ENCODE measurements at regions not wholly inside any gene's neighbourhood (a gene's known extent, or its start where the extent isn't known, plus 50 kb on each side); places are given as distances from the start of the nearest gene placed in this dataset.
A peak's percentile ranks its signal among the peaks of the same experiment; 100 is the strongest.
"Not testable (repeated sequence)": the region's sequence is repeated elsewhere in the genome, so short reads cannot be mapped to it uniquely, and the experiment has no call there.

DNA sequence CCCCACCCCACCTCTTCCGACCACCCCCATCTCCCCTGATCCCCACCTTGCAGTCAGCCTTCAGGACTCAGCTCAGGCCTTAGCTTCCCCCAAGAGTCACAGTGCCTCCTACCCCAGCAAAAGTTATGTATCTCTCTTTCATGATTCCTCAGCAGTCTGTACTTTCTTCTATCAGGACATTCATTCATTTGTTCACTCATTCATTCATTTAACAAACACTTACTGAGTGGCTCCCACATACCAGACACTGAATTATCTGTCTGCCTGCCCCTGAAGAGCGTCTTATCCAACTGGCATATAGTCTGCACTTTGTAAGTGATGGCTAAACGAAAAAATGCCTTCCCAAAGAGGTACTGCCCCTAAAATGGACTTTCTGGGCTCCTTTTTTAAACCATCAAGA lies 114.4 kb upstream of the SLC35F3 start:
- no peak for DNase-seq (ENCODE audit: low spot score)

GRCh38 chr1:233790662-233791371 lies 113.7 kb upstream of the SLC35F3 start:
- DNase-seq (ENCODE audit: low spot score), result peak; percentile 73

DNA sequence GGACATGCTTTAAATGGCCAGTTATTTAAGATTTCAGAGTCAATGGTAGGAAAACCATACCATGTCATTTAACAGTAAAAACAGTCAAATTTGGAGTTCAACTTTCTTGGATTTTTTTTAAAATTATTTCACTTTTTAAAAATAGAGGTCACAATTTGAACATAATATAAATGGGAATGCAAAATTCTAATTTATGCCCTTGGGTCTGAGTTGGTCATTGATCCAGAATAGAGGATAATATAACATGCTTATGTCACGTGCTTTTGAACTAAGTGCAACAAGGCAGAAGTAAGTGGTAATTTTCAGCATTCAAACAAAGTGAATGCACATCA lies 113.1 kb upstream of the SLC35F3 start:
- DNase-seq (ENCODE audit: low spot score), result no peak

DNA sequence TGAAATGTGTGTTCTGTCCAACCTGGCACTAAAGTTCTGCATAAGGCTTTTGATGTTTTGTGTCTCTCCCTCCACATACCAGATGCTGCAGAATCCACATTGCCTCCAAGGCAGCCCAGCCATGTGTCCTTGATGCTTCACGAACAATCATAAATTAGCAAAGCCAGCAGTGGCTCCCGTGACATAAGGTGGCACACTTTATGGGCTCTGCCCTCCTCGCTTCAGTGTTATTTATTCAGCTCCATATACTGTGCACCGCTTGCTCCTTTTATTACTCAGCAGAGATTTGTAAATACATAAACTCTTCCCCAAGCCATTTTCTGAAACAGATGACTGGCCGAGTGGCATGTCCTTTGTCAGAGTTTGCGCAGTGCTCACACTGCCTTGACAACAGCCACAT lies 112.8 kb upstream of the SLC35F3 start:
- peak; percentile 53 for DNase-seq (ENCODE audit: low spot score)

- no peak for DNase-seq (ENCODE audit: low spot score)
Observed at GRCh38 chr1:233794863-233795262, 109.6 kb upstream of the SLC35F3 start.

GRCh38 chr1:233796146-233796783 lies 108.2 kb upstream of the SLC35F3 start:
- DNase-seq (ENCODE audit: low spot score), result peak; percentile 76

DNA sequence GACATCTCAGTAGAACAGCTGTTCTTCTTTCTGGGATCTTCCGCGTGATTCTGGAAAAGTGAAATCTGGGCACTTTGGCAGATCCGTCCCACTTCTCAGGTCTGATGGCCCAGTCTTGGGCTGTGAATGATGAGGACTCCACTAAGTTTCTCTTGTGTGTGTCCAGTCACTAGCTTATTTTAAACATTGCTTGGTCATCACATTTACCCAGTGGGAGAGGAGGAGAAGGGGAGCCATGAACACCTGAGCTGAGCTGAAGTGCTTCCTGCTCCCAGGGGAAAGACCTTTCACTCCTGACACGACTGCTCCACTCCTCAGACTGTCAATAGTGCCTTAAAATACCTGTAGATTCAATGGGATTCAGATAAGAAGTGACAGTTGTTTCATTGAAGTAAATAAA lies 101.9 kb upstream of the SLC35F3 start:
- DNase-seq (ENCODE audit: low spot score), result no peak

GRCh38 chr1:233805786-233806185 lies 98.7 kb upstream of the SLC35F3 start:
- DNase-seq (ENCODE audit: low spot score), result no peak

- DNase-seq (ENCODE audit: low spot score), result no peak
Observed at GRCh38 chr1:233815357-233815756, 89.1 kb upstream of the SLC35F3 start.

- peak; percentile 29 for DNase-seq (ENCODE audit: low spot score)
Observed at GRCh38 chr1:233815865-233816264, 88.6 kb upstream of the SLC35F3 start.

GRCh38 chr1:233816348-233816747 lies 88.1 kb upstream of the SLC35F3 start:
- no peak for DNase-seq (ENCODE audit: low spot score)

GRCh38 chr1:233819042-233819441 lies 85.4 kb upstream of the SLC35F3 start:
- DNase-seq (ENCODE audit: low spot score), result no peak

GRCh38 chr1:233824179-233824578 lies 80.3 kb upstream of the SLC35F3 start:
- not testable (repeated sequence) for DNase-seq (ENCODE audit: low spot score)

GRCh38 chr1:233827937-233828336 lies 76.5 kb upstream of the SLC35F3 start:
- DNase-seq (ENCODE audit: low spot score), result not testable (repeated sequence)

GRCh38 chr1:233828480-233828879 lies 76.0 kb upstream of the SLC35F3 start:
- no peak for DNase-seq (ENCODE audit: low spot score)

DNA sequence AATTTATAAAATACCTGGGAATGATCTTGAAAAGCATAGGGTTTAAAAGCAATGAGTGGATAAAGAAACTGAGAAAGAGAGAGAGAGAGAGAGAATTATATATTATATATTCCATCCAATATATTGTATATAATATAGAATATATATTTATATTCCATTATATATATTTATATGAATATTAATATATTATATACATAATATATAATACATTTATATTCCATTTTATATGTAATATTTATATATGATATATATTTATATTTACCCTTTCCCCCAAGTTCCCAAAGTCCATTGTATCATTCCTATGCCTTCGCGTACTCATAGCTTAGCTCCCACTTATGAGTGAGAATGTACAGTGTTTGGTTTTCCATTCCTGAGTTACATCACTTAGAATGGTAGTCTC lies 69.9 kb upstream of the SLC35F3 start:
- DNase-seq (ENCODE audit: low spot score), result no peak

DNA sequence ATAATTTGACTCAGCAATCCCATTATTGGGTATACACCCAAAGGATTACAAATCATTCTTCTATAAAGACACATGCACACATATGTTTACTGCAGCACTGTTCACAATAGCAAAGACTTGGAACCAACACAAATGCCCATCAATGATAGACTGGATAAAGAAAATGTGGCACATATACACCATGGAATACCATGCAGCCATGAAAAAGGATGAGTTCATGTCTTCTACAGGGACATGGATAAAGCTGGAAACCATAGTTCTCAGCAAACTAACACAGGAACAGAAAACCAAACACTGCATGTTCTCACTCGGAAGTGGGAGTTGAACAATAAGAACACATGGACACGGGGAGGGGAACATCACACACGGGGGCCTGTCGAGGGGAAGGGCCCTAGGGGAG lies 66.3 kb upstream of the SLC35F3 start:
- not testable (repeated sequence) for DNase-seq (ENCODE audit: low spot score)

GRCh38 chr1:233843525-233844204 lies 60.8 kb upstream of the SLC35F3 start:
- peak; percentile 89 for DNase-seq (ENCODE audit: low spot score)

DNA sequence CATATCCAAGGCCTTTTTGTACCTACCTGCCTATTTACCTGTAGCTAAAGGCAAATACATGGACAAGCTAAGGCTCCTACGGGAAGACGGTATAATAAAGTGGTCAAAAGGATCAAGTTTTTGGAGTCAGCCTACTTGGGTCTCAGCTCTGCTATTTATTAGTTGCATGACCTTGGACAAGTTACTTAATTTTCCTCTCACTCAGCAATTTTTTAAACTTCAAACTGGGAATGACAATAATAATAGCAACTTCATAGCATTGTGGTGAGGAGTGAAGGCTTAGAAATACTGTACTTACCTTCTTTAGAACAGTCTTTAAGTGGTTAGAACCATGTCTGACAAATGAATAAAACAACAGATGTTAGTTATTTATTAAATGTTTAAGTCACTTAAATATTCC lies 60.2 kb upstream of the SLC35F3 start:
- DNase-seq (ENCODE audit: low spot score), result no peak

DNA sequence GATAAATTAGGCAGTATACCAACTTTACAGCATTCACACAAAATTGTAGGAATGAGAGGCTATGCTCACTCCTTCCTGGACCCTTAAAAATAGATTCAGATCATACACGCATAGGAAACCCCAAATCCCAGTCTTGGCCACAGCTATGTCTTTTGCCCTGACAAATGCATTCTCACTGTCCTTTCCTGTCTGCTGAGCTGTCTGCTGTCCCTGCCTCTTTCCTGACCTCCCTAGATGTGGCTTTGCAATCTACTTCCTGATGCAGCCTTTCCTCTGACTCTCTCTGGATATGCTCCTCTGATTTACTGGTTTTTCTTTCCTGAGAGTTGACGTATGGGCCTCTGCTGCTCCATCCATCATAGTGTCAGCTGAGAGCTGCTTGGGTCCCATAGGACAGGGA lies 59.8 kb upstream of the SLC35F3 start:
- peak; percentile 65 for DNase-seq (ENCODE audit: low spot score)

All from kidney tubule cell (primary cell).